ENCODE measurements at regions not wholly inside any gene's neighbourhood (a gene's known extent, or its start where the extent isn't known, plus 50 kb on each side); places are given as distances from the start of the nearest gene placed in this dataset.

DNA sequence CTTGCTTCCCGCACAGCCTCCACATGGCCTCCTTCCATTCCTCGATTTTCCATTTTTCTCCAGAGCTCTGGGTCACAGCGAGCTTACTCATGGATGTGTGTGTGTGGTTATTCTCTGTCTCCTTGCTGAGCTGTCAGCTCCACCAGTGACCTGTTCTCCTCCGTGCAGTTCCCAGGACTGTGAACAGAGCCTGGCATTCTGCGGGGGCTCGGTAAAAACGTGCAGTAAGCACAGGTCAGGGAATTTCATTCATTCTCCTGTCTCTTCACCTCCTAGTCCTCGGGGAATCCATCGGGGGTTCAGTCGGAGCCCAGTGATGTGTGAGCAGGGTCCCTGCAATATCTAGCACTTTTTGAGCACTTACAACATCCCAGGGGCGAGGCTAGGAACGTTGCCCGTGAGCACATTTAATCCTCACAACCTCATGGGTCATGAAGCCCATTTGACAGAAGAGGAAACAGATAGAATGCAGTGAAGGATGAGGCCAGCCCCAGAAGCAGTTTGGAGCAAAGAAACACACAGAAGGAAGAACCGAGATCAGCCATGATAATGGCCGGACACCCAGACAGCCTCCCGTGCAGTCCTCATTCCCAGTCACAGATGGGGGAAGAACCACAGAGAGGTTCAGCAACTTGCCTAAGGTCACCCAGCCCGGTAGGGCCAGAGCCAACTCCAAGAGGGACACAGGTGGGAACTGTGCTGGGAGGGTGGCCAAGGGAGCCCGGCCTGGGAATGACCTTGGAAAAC is 183.2 kb upstream of the GSE1 start:
- DNase-seq, result no peak

DNA sequence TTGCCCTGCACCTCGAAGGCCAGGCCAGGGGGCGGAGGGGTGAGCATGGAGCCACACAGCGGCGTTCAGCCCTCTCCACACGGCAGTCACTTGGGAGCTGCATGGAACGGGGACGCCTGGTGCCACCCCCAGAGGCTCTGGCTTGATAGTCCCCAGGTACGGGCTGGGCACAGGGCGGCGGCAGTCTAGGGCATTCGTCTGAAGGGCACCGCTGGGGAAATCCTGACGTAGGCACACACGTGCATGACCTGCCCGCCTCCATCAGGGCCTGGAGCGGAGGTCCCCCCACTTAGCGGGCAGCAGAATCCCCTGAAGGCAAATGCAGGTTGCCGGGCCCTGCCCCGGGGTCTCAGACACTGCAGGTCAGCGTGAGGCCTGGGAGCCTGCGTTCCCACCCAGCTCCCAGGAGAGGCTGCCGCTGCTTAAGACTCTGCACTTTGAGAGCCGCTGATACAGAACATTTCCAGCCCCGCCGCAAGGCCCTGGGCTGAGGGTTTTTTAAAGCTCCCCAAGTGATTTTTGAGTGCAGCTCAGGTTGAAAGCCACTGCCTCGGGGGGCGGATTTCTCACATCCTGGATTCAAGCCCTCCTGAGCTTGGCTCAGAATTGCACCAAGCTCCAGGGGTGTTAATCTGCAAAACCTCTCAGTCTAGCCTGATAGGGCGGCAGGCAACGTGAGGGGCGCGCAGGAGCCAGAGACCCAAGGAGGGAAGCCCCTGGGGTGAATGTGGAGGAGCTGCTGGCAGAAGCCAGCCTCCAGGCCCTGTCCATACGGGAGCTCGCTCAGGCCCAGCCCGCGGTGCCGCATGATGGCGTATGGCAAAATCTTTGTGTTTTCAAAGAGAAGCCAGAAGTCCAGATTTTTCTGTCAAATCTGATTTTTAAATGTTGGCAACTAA is 182.3 kb upstream of the GSE1 start:
- no peak for DNase-seq

DNA sequence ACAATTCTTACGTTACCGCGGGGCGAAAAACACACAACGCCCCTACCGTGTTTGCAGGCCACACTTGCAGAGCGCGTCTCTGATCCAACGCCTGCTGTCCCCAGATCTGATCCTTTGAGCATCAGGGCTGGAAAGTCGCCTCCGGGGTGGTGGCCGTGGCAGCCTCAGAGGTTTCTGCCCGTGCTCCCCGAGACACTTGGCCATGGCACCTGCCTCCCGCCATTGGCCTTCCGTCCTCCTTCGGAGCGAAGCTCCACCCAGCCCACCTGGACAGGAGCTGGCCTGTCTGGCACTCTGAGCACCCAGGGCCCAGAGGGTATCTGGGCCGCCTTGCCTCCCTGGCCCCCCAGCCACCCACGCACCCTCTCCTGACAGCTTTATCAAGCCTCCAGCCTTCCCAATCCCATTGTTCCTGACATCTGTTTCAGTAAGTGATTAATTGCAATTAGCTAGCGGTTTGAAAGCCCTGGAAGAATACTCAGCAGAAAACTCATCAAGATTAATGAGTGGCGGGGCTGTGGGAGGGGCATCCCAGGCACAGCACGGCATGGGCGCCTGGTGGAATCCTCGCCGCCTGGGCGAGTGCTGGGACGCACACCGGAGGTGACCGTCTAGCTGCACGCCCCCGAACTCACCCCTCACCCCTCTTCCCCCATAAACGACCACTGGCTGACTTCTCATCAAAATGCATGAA is 181.5 kb upstream of the GSE1 start:
- DNase-seq, result no peak

DNA sequence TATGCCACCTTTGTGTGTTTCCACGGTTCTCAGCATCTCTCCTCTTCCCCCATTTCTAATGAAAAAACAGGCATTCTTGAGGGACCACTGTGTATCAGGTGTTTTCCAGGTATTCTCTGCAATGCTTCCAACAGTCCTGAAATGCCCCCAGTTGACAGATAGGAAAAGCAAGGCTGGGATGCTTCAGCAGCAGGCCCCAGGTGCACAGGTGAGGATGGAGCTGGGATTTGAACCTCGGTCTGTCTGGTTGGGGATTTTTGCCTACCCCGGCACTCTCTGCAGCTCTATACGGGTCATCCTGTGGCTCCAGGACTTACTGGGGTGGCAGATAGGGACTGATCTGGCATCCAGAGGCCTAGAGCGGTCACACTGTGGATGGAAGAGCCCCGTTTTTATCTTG is 180.5 kb upstream of the GSE1 start:
- no peak for DNase-seq

DNA sequence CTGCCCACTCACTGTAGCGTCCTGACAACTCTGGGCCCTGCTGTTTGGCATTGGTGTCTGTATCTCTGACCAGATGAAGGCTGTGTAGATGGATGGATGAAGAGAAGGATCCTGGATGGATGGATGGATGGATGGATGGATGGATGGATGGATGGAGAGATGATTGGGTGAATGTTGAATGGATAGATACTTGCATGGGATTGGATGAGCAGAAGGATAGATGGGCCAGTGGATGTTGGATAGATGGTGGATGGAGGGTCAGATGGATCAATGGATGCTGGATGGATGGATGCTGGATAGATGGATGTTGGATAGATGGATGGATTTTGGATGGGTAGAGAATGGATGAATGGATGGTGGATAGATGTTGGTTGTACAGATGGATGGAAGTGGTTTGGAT is 179.6 kb upstream of the GSE1 start:
- DNase-seq, result no peak

DNA sequence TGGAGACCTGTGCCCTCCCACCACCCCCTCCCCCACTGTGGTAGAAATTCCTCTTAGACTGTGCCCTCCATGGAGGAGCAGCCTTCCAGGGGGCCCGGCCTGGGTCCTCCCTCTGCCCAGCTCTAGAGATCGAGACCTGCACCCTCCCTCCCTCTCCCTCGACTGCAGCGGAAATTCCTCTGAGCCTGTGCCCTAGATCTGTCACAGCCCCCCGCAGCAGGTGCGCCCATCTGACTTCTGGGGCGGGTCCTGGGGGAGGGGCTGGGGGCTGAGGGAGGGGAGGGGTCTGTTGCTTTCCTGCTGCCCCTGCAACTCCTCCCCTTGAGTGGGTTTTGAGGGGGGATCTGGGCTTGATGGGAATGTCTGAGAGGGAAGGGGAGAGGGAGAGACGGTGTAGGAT is 177.8 kb upstream of the GSE1 start:
- no peak for DNase-seq

DNA sequence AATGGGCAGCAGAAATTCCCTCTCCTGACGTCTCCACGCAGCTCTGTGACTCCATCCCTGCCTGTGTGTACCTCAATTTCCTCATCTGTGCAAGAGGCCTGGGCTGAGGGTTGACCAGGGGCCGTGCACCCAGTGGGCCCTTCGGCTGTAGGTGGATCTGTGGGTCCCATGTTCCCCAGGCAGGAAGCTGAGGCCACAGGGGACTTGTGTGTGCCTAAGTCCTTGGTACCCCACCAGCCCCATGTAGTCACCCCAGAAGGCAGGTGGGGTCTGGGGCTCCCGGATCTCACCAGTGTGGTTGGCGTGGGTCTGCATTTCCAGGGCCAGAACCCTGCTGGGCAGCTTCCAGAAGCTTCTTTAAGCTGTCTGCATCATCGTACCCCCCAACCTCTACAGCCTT is 177.4 kb upstream of the GSE1 start:
- no peak for DNase-seq

DNA sequence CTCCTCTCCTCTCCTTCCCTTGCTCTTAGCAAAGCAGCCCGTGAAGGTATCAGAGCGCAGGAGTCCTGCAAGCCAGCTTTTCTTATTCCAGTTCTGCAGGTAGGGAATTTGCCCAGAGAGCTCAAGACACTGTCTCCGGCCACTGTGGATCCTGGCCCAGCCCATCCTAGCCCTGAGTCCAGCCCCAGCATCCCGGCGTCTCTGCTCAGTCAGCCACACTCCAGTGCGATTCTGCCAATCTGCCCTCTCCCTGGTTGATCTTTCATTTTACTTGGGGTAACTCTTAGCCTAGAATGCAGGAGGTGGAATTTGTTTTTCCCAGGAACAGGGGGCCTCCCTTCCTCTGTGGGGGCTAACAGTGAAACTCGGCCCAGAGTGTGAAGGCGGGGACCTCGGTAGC is 176.9 kb upstream of the GSE1 start:
- DNase-seq, result no peak

DNA sequence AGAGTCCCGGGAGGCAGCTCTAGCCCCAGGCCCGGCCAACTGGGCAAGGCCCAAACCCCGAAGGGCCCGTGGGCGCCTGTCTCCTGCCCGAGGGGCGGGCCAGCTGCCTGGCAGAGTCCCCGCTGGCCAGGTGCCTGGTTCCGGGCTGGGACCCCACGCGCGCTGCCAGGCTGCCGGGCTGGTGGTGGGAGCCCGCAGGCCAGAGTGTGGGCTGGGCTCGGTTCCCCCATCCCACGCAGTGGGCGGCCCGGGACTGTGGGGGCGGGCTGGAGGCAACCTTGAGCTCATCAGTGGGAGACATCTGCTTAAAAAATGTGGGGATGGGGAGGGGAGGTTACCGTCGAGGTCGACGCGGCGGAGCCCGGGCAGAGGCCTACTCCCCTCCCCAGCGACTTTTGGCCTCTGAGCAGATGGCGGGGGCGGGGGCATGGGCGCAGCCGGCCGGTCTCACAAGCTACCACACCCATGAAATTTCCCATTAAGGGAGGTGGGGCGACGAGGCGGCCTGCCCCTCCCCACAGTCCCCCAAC is 176.4 kb upstream of the GSE1 start:
- peak; percentile 52 for DNase-seq

DNA sequence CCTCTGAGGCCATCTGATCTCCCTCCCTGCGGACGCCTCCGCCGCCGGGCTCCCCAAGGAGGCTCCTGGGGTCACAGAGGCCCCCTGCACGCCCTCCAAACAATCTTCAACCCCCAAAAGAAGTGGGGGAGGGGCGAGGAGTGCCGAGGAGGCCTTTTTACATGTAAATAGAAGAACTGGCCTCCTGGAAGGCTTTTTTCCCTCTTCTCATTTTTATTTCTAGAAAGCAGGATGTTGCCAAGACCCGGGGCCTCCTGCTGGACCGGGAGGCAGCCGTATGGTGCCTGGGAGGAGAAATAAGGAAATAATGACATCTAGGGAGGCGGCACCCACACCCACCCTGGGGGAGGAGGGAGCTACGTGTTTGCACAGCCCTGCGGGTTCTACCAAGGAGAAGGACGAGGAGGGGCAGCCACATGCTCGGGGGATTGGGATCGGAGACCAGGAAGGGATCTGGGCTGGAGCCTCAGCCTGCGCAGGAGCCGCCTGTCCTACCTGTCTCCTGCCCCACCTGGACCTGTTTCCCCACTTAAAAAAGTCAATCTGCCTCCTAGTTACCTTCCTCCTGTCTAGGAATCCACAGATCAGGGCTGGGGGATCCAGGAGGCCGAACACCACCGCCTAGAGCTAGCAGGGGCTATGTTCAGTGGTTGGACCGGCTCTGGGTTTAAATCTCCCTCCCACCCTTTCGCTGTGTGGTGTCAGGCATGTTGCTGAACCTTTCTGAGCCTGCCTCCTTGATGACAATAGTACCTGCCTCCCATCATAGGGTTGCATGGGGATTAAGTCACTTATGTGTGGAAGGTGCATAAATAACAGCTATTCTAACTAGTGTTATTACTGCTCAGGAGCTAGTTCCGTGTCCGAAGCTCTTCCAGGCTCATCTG is 175.7 kb upstream of the GSE1 start:
- peak; percentile 93 for DNase-seq

DNA sequence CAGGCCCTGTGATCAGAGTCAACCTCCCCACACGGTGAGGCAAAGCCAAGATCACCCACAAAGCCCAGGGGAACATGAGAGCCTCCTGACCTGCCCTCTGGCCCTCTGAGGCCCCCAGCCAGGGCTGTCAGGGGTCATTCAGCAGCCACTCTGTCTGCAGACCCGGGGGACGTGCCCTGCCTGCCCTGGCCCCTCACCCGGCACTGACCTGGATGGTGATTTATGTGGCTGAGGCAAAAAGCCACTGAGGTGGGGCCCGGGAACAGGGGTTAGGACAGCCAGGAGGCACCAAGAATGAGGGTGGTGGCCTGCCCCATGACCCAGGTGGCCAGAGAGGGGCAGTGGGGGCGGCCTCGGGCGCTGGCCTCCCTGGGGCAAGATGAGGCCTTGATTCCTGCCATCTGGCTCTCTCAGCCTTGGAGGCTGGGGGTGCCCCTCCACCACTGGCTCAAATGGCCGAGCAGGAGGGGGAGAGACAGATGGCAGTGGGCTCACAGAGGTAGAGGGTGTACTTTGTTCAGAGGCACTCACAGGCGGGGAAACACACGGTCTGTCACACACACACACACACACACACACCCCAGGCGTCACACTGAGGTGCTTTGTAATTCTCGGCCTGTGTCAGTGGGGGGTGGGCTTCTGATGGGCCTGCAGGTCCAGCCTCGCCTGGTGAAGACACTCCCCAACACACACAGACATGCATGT is 174.0 kb upstream of the GSE1 start:
- peak; percentile 32 for DNase-seq

DNA sequence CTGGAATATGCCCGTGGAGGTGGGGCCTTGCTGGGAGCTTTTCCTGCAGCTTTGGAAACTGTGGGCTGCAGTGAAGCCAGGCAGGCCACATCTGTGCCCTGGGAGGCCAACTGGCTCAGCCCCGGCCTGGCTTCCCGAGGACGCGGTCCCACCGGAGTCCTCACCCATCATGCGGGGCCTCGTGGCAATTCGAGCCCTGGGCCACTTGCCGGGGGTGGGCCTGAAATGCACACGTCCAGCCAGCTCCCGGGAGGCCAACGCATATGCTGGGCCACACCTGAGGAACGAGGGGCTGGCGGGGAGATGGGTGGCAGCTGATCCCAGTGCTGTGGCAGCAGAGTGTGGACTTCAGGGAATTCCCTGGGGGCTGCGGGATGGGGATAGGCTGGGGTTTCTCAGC is 172.4 kb upstream of the GSE1 start:
- DNase-seq, result no peak

DNA sequence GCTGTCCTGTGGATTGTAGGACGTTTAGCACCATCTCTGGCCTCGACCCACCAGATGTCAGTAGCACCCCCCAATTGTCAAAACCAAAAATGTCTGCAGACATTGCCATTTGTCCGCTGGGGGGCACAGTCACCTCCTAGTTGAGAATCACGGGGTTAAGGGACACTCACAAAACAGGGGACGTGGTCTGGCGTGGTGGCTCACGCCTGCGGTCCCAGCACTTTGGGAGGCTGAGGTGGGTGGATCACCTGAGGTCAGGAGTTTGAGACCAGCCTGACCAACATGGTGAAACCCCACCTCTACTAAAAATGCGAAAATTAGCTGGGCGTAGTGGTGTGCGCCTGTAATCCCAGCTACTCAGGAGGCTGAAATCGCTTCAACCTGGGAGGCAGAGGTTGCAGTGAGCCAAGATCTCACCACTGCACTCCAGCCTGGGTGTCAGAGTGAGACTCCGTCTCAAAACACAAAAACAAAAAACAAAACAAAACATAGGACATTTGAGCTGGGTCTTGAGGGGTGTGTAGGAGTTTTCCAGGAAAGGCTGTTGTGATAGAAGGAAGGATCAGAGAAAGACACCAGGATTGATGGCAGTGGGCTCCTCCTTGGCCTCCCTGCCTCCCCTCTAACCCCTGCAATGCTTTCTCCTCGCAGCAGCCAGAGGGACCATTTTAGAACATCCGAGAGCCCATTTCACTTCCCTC is 171.8 kb upstream of the GSE1 start:
- no peak for DNase-seq

DNA sequence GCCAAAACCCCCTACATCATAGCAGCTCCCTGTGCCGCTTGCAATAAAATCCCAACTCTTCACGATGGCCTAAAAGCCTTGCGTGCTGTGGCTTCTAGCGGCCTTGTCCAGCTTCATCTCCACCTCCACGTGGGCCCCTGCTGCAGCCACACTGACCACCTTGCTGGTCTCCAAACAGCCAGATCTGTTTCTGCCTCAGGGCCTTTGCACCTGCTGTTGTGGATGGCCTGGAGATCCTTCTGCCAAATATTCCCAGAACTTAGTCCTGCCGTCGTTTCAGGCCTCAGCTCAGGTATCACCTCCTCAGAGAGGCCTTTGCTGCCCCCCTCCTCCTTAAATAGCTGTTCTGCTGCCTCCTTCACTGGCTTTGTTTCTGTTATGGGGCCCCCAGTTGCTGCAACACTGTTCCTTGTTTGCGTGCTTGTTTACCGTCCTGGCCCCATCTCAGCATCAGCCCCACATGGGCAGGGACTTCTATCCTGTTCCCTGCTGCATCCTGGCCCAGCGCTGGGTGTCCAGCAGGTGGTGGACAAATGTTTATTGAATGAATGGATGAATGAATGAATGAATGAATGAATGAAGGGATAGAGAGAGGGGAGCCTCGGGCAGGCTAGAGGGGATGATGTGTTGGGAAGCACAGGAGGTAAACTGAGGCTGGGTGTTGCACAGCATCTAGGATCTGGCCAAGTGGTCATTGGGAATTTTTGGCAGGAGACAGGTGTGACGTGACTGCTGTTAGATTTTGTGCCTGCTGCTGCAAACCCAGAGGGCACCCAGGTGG is 171.0 kb upstream of the GSE1 start:
- DNase-seq, result no peak

DNA sequence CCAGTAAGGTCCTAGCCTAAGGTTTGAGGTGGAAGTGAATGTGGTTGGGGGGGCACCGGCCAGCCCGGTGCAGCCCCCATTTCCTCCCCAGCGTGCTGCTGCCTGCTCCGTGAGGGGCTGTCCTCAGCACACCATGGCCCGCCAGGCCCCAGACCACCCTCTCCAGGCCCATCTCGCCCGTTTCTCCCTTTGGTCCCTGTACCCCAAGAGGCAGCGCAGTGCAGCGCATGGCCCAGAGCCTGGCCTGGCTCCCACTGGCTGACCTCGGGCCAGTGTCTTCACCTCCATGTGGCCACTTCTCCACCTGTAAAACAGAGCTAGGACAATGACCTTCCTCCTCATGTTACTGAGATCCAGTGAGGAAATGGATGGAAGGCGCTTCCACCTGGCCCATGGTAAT is 170.0 kb upstream of the GSE1 start:
- DNase-seq, result no peak

DNA sequence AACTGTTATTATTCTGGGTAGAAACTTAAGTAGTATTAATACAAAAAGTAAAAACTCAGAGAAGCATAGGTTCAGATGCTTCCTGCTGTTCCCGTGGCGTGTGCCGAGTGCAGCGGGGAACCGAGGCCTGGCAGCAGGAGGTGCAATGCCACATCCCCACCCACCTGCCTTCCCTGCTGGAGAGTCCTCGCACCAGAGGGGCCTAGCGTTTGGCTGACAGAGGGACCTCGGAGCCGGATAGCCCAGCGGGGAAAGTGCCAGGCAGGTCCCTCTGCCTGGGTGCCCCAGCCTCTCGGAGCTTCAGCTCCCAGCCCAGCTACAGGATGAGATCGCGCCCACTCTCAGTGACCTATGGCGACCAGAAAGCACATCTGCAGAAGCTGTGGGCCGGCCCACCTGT is 169.6 kb upstream of the GSE1 start:
- no peak for DNase-seq

DNA sequence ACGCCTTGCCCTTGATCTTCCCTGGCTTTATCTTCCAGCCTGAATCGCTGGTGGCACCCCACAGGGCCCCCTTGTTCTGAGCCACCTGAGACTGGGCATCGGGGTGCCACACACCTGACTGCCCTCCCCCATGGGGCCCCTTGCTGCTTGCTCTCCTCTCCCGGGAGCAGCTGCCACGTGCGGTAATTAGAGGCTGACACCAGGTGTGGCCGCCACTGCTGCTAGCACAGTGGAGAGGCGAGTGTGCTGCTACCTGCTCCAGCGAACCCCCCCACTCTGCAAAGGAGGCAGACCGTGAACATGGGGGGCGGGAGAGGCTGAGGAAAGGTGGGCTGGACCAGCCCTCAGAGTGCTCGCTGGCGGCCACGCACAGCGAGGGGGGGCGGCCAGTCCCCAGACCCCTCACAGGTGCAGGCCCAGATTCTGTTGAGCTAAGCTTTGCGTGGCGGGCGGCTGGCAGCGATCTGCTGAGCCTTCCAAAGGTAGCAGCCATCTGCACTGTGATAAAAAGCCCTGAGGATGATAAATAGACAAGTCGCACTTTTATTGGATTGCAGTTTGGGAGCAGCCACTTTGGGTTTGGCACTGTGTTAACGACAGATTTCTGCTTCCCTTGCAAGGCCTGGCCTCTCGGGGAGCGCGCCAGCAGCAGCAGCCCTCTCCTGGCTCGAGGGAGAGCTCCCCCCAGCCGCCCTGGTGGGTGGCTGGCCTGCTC is 167.9 kb upstream of the GSE1 start:
- peak; percentile 98 for DNase-seq

DNA sequence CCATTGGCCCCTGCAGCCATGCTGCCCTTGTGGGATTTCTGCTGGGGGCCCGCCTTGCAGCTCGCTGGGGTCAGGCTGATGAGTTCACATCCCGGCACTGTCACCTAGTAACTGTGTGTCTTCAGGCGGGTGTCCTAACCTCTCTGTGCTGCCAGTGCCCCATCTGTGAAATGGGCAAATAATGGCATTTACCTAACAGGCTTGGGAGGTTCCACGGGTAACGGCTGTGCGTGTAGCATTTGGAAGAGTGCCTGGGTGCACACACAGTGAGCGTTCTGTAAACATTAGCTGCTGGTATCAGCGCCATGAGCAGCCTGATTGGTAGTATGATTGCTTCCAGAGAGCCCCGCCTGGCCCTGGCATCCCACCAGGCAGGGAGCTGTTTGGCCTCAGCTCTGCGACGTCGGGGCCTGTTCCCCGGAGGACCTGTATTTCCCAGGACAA is 167.3 kb upstream of the GSE1 start:
- DNase-seq, result peak; percentile 54

DNA sequence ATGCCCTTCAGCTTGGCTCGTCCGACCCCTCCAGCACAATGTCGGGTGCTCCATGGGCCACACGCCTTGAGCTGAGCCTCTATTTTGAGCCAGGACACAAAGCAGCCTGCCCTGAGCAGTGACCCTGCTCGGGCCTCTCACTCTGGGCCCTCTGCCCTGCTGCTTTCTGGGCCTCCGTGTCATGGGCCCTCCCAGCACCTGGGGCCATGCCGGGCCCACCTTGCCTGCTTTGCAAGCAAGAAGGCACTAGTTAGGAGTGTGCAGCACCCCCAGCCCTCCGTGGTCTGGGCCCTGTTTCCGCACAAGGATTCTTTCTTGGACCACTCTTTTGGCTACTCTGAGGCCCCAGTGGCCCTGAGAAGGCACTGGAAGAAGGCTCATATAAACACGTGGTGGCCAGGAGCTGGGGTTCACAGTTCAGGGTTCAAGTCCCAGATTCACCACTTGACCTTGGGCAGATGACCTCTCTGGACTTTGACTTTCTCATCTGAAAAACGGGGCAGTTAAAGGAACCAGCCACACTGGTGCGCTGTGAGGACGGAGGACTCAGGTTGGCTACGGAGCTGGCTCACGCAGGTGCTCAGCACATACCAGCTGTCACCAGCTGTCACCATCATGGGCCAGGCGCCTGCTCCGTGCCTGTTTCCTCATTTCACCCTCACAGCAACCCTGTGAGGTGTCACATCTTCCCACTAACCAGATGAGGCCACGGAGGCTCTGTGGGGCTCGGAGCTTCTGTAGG is 166.0 kb upstream of the GSE1 start:
- DNase-seq, result peak; percentile 55

Data from COR-L47 (cell line).